GM21526 (cell line): ENCODE measurements at regions not wholly inside any gene's neighbourhood (a gene's known extent, or its start where the extent isn't known, plus 50 kb on each side); places are given as distances from the start of the nearest gene placed in this dataset.
"Not testable (repeated sequence)": the region's sequence is repeated elsewhere in the genome, so short reads cannot be mapped to it uniquely, and the experiment has no call there.

Experiments used
- ATAC-seq: cut with Tn5 transposase; IDR thresholded peaks from one replicate; pipeline ENCODE4 v1.9.1; 2021; ENCODE audit warnings: moderate library complexity; ENCODE audit not compliant: unreplicated experiment, low FRiP score

DNA sequence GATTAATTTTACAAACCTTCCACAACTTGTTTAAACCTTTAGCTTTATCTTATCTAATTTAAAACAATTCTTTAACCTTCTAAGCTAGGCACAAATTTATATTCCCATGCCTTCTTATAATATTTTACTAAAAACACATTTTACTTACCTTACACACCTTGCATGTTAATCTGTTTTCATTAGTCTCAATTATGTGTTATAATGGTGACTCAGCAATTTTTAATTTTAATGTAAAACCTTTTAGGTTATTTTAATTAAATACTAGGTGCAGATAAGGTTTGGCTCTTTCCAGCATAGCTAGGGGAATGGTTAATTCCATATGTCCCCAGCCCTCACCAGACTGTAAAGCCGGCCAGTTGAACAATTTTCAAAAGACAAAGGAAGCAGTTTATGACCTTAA is 264.6 kb upstream of the SGO1 start:
- ATAC-seq = no peak

DNA sequence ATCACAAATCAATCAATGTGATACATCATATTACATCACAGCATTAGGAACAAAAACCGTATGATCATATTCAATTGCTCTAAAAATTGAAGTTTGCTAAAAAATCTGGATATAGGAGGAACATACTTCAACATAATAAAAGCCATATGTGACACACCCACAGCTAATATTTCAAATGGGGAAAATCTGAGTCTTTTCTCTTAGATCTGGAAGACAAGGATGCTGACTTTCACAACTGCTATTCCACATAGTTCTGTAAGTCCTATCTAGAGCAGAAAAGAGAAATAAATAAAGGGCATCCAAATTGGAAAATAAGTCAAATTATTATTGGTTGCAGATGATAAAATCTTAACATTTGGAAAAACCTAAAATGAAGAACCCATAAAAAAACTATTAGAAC is 256.8 kb upstream of the SGO1 start:
- ATAC-seq = no peak

- ATAC-seq = not testable (repeated sequence)
Observed at GRCh38 chr3:20427268-20427667, 241.3 kb upstream of the SGO1 start.

DNA sequence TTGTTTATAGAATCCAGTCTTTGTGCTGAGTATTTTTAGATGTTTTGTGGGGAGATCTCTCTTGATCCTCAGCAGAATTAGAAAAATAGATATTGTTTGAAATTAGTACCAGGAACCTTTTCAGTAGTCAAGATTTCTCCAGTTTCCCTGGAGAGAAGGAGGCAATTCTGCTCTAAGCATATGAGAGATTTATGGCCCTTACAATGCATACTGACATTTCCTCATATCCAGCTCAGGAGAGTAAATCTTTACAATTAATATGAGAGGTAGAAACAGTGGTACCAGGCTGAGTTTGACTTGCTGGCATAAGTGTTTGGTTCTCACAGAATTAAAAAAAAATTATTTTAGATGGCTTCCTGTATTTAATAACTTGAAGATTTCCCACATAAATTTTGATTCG is 239.1 kb upstream of the SGO1 start:
- ATAC-seq = no peak

- no peak for ATAC-seq
Observed at GRCh38 chr3:20424086-20424485, 238.1 kb upstream of the SGO1 start.

DNA sequence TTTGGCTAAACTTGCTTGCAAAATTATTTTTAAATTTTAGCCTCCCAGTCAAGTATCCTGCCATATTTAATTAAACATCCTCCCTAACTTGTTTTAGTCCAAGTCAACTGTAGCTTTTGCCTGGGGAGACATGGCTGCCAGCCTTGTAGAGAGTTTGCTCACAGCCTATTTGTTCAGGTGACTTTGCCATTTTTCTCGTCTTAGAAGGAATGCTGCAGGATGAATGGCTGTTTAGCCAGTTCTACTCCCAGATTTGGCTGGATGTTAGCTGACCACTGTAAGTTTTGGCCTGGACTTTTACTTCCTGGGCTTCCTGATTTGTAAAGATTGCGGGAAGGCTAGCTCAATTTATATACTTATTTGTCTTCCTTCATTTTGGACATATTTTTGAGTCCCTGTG is 236.4 kb upstream of the SGO1 start:
- ATAC-seq = no peak

- ATAC-seq = no peak
Observed at GRCh38 chr3:20417388-20418108, 231.5 kb upstream of the SGO1 start.

- ATAC-seq = no peak
Observed at GRCh38 chr3:20406611-20407011, 220.6 kb upstream of the SGO1 start.

DNA sequence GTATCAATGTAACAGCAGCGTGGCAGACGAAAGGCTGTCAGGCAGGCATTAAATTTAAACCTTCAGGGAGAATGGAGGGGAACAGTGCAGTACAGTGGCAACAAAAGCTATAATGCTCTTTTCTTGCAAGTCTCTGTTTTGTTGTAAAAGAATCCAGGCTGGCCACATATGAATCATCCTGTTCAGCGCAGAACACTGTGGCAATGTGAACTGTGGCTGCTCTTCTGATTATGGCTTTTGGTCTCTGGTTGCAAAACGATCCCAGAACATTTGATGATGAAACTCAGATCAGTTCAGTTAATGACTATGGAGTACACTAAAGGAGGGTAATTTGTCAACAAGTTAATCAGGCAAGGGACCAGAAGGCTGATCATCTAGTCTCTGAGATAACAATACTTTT is 219.7 kb upstream of the SGO1 start:
- no peak for ATAC-seq

DNA sequence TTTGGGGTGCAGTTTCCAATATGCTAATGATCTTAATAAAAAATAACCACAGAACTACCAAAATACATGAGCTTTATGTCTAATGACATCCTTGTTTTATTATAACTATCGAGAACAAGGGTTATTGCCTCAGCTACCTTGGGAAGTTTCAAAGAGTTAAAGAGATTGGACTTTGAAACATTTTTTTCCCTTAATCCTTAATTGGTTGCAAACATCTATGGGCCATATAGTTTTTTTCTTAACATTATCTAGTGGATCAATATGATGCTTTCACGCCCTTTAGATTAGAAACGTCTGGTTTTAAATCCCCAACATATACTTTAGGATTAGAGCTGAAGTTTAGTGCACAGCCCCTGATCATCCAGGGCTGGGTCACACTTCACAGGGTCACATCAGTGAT is 219.2 kb upstream of the SGO1 start:
- ATAC-seq = no peak

GRCh38 chr3:20404741-20405100 is 218.7 kb upstream of the SGO1 start:
- no peak for ATAC-seq

- ATAC-seq = no peak
Observed at GRCh38 chr3:20403986-20404740, 218.2 kb upstream of the SGO1 start.

- no peak for ATAC-seq
Observed at GRCh38 chr3:20401253-20401652, 215.2 kb upstream of the SGO1 start.

DNA sequence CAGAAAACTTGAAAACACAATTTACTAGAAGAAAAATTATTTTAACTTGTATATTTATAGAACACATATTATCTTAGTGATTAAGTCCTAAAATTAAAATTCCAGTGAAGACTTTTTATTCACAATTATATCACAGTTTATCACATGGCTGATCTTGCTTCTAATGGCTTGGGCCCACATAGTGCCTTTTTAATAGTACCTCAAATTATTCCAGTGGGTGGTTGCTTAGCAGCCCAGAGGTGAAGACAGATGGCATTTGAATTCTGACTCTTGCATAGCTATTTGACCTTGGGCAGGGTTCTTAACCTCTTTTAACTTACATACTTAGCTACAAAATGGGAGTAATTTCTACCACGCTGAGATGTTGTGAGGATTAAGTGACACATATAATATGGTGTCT is 214.7 kb upstream of the SGO1 start:
- no peak for ATAC-seq

- no peak for ATAC-seq
Observed at GRCh38 chr3:20400281-20400680, 214.3 kb upstream of the SGO1 start.

DNA sequence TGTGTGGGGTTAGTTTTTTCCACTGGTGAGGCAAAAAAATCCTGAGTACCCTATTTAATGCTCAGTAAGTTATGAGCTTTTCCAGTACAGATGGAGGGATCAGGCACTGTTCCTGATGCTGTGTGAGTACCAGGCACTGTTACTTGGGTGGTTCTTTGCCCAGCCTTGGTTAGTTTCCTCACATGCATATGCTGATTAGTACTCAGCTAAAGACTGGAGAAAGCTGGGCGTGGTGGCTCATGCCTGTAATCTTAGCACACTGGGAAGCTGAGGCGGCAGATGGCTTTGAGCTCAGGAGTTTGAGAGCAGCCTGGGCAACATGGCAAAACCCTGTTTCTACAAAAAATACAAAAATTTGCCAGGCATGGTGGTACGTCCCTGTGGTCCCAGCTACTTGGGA is 210.3 kb upstream of the SGO1 start:
- ATAC-seq = no peak

- ATAC-seq = no peak
Observed at GRCh38 chr3:20395692-20396091, 209.7 kb upstream of the SGO1 start.

GRCh38 chr3:20394243-20394642 is 208.2 kb upstream of the SGO1 start:
- no peak for ATAC-seq

DNA sequence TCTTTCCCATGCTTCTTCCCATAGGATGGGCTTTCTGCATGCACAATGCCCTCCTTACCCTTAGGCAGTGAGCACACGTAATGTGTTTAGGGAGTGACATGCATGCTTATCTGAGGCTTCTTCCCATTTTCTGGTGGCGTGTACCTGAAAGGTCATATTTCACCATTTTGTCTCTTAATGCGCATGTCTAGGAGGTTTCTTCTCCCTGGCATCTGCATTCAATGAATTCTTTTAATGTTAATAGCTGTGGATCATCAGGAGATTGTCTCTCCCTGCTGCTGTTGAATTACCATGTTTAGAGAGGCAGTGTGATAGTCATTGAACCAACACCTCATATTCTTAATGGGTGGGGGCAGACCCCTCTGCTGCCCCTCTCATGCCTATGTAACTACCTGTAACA is 205.6 kb upstream of the SGO1 start:
- ATAC-seq = no peak

GRCh38 chr3:20388971-20389370 is 203.0 kb upstream of the SGO1 start:
- ATAC-seq = no peak

- no peak for ATAC-seq
Observed at GRCh38 chr3:20380295-20380694, 194.3 kb upstream of the SGO1 start.

DNA sequence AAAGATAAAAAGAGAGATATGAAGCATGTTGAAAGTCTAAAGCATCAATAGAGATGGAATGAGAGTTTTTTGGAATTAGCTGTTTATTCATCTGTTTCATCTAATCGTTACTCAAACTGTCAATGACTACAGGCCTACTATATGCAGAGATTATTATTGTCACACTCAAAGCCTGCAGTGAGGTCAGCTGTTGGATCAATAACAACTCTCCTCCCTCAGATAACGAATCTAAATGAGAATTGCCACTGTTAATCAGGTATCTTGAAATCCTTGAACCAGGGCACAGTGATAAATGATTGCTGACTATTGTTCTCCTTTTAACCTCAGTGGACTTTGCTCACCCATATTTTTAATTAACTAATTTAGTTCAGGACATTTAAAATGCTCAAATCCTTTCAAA is 192.3 kb upstream of the SGO1 start:
- no peak for ATAC-seq
